OCI-LY3 (cell line): ENCODE measurements at regions not wholly inside any gene's neighbourhood (a gene's known extent, or its start where the extent isn't known, plus 50 kb on each side); places are given as distances from the start of the nearest gene placed in this dataset.
A peak's percentile ranks its signal among the peaks of the same experiment; 100 is the strongest.

Source experiments
- H2AFZ ChIP-seq: fragments of 200-600, 300-600 bp; shearing (Covaris generic); 2 replicates; pipeline ENCODE4 v1.6.0; 2014; ENCODE audit warnings: antibody characterized with exemption, low read depth, low read length
- H3K27ac ChIP-seq: fragments of 200-600, 300-600 bp; sonication (generic); 2 replicates; pipeline ENCODE4 v1.5.1; 2014; ENCODE audit warnings: mild to moderate bottlenecking, low read length, moderate library complexity, mixed read lengths
- H3K27me3 ChIP-seq: fragments of 200-600, 300-600 bp; sonication (generic); 2 replicates; pipeline ENCODE4 v1.6.1; 2014; ENCODE audit warnings: low read depth, low read length, mixed read lengths
- H3K36me3 ChIP-seq: fragments of 200-600, 300-600 bp; sonication (generic); replicated peaks from 2 replicates; pipeline ENCODE3; 2014; ENCODE audit warnings: low read depth, low read length, mixed read lengths
- H3K4me1 ChIP-seq: fragments of 300-600, 200-600 bp; sonication (generic); 2 replicates; pipeline ENCODE4 v1.6.1; 2014; ENCODE audit warnings: low read length, mixed read lengths
- H3K4me2 ChIP-seq: fragments of 200-600, 300-600 bp; sonication (generic); 2 replicates; pipeline ENCODE4 v1.6.1; 2014; ENCODE audit warnings: low read length, mixed read lengths
- H3K4me3 ChIP-seq: fragments of 300-600, 200-600 bp; sonication (generic); 2 replicates; pipeline ENCODE4 v1.5.1; 2014; ENCODE audit warnings: antibody characterized with exemption, mild to moderate bottlenecking, low read length, moderate library complexity
- H3K79me2 ChIP-seq: fragments of 300-600, 200-600 bp; shearing (Covaris generic); 2 replicates; pipeline ENCODE4 v1.6.1; 2014; ENCODE audit warnings: mild to moderate bottlenecking, low read length, mixed read lengths
- H3K9ac ChIP-seq: fragments of 300-600, 200-600 bp; shearing (Covaris generic); 2 replicates; pipeline ENCODE4 v1.6.0; 2014; ENCODE audit warnings: mild to moderate bottlenecking, low read length, moderate library complexity
- H3K9me3 ChIP-seq: fragments of 200-600, 300-600 bp; shearing (Covaris generic); 2 replicates; pipeline ENCODE4 v1.6.1; 2014; ENCODE audit warnings: low read length, mixed read lengths; ENCODE audit not compliant: insufficient read depth
- H4K20me1 ChIP-seq: fragments of 200-600, 300-600 bp; sonication (generic); 2 replicates; pipeline ENCODE4 v1.6.1; 2016; ENCODE audit warnings: low read length, mixed read lengths; ENCODE audit not compliant: insufficient read depth
- CTCF ChIP-seq: fragments of 200-600, 300-600 bp; sonication (generic); IDR thresholded peaks from 2 replicates; pipeline ENCODE4 v1.5.1; 2014; ENCODE audit warnings: antibody characterized with exemption, low read length, low read depth
- EZH2phosphoT487 ChIP-seq: fragments of 200-600 bp; shearing (Covaris generic); IDR thresholded peaks from 2 replicates; pipeline ENCODE4 v1.6.1; 2018; ENCODE audit warnings: antibody characterized with exemption, mixed run types, low read depth

- Histone ChIP-seq H3K27ac (no peak overlapping the region), H3K79me2 (no peaks in the 10 kb centered on the region), H3K9me3 (no peaks in the 10 kb centered on the region), H3K4me3 (no peak overlapping the region), H3K9ac (no peak overlapping the region), H3K36me3 (no peaks in the 10 kb centered on the region), H3K4me2 (no peak overlapping the region), H3K27me3 (peaks cover 3% of the 10 kb centered on the region; the same call in 1 of the 2 replicates), H2AFZ (no peak overlapping the region), H3K4me1 (no peaks in the 10 kb centered on the region), H4K20me1 (no peaks in the 10 kb centered on the region)
- TF ChIP-seq CTCF (no peak), EZH2phosphoT487 (no peak)
Observed at GRCh38 chr6:145026267-145026679, 709.0 kb downstream of the EPM2A start.

GRCh38 chr6:145028144-145028818 is 707.0 kb downstream of the EPM2A start:
- Histone ChIP-seq H2AFZ (no peak overlapping the region), H3K4me3 (no peak overlapping the region), H3K9ac (no peak overlapping the region), H3K36me3 (no peaks in the 10 kb centered on the region), H3K27me3 (no peaks in the 10 kb centered on the region), H4K20me1 (no peaks in the 10 kb centered on the region), H3K27ac (no peak overlapping the region), H3K4me1 (no peaks in the 10 kb centered on the region), H3K4me2 (no peak overlapping the region), H3K9me3 (no peaks in the 10 kb centered on the region), H3K79me2 (no peaks in the 10 kb centered on the region)
- TF ChIP-seq EZH2phosphoT487 (no peak), CTCF (peak; percentile 55)

GRCh38 chr6:145031001-145031400 is 704.3 kb downstream of the EPM2A start:
- H3K9ac ChIP-seq = no peak overlapping the region
- no peaks in the 10 kb centered on the region for H3K9me3 ChIP-seq
- no peaks in the 10 kb centered on the region for H3K27me3 ChIP-seq
- H3K27ac ChIP-seq = no peak overlapping the region
- H4K20me1 ChIP-seq = no peaks in the 10 kb centered on the region
- no peaks in the 10 kb centered on the region for H3K4me1 ChIP-seq
- H2AFZ ChIP-seq = no peak overlapping the region
- H3K4me3 ChIP-seq = no peak overlapping the region
- H3K79me2 ChIP-seq = no peaks in the 10 kb centered on the region
- no peak for TF ChIP-seq CTCF
- TF ChIP-seq EZH2phosphoT487 = no peak
- no peaks in the 10 kb centered on the region for H3K36me3 ChIP-seq
- H3K4me2 ChIP-seq = no peak overlapping the region

- Histone ChIP-seq H3K79me2 (no peaks in the 10 kb centered on the region), H3K9ac (no peak overlapping the region), H3K27me3 (no peaks in the 10 kb centered on the region), H4K20me1 (no peaks in the 10 kb centered on the region), H2AFZ (no peak overlapping the region), H3K9me3 (no peaks in the 10 kb centered on the region), H3K4me3 (no peak overlapping the region), H3K4me2 (no peak overlapping the region), H3K4me1 (no peaks in the 10 kb centered on the region), H3K36me3 (no peaks in the 10 kb centered on the region), H3K27ac (no peak overlapping the region)
- no peak for TF ChIP-seq CTCF
- TF ChIP-seq EZH2phosphoT487 = no peak
Observed at GRCh38 chr6:145031962-145032361, 703.4 kb downstream of the EPM2A start.
